GM19397 (cell line): ENCODE measurements at regions not wholly inside any gene's neighbourhood (a gene's known extent, or its start where the extent isn't known, plus 50 kb on each side); places are given as distances from the start of the nearest gene placed in this dataset.
"Not testable (repeated sequence)": the region's sequence is repeated elsewhere in the genome, so short reads cannot be mapped to it uniquely, and the experiment has no call there.

ENCODE experiments used
- ATAC-seq: cut with Tn5 transposase; IDR thresholded peaks from one replicate; pipeline ENCODE4 v1.9.1; 2021; ENCODE audit warnings: mild to moderate bottlenecking, moderate library complexity; ENCODE audit not compliant: unreplicated experiment

GRCh38 chr19:30097746-30098280, 155.8 kb downstream of the URI1 start:
- ATAC-seq = no peak

- ATAC-seq = no peak
Measured at GRCh38 chr19:30102239-30102638, 160.2 kb downstream of the URI1 start.

DNA sequence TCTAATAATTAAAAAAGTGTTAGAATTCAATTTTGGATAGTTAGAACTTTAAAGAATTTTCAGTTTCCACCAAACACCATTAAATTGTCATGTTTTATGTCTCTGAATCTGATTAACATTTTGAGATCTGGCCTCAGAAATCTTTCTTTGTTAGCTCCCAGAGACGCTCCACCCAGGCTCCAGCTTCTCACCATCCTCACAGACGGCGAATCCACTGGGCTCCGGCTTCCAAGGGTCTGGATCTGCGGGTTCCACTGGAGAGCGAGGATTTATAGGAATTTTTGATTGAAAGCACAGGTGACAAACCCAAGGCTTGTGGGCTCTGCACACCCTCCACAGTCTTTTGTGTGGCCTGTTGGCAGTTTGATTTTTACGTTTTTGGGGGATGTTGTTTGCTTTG, 160.6 kb downstream of the URI1 start:
- no peak for ATAC-seq

DNA sequence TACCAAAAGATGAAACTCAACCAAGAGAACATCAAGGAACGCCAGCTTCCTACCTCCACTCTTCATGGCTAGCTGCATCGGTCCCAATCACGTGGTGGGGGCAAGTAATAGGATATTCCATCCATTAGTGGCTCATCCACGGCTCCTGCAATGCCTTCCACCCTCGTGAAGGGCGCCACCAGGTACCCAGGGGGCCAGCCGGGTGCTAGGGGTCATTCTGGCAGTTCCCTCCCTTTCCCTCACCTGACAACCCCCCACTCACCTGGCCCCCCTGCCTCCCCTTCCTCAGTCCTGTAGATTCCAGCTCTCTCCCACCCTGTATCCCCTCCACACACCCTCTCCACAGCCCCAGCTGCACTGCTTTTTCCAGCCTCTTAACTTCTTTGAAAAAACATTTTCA, 161.9 kb downstream of the URI1 start:
- no peak for ATAC-seq

- ATAC-seq = no peak
Measured at GRCh38 chr19:30105316-30105715, 163.3 kb downstream of the URI1 start.

GRCh38 chr19:30105727-30106126, 163.7 kb downstream of the URI1 start:
- ATAC-seq = no peak

GRCh38 chr19:30106417-30107095, 164.5 kb downstream of the URI1 start:
- ATAC-seq = no peak

- ATAC-seq = no peak
Measured at GRCh38 chr19:30107251-30107650, 165.2 kb downstream of the URI1 start.

- no peak for ATAC-seq
Measured at GRCh38 chr19:30109565-30109964, 167.5 kb downstream of the URI1 start.

DNA sequence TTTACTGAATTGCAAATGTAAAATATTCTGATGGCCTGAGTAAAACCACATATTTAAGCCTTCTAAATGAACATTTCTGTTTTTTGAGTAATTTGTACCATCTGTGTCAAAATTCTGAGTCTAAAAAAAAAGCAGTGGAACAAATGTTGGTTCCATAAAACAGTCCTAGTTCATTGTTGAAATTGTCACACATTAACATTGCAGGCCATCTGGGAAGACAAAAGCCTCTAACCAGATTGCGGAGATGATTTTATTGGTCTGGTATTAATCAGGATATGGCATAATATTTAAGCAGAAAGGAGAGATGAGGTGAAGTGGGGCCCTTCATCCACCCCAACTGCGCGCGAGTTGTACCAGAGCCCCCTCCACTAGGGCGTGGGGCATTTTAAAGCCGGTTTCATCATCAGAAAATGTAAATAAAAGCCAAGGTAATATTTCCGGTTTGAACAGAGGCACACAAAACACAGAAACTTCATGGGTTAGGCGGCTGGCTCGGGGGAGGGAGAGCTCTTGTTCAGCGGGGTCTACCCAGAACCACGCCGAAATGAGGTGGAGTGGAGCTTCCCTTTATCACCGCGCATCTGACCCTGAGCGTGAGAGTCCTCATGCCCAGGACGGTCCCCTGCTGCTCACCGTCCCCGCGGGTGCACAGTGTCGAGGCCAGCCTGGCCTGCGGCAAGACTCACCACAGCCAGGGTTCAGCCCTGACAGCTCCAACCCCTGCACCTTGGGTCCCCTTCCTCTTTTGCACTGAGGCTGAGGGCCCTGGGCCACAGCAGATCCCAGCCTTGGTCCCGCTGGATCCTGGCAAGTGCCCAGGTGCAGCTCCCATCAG, 169.2 kb downstream of the URI1 start:
- ATAC-seq = no peak

DNA sequence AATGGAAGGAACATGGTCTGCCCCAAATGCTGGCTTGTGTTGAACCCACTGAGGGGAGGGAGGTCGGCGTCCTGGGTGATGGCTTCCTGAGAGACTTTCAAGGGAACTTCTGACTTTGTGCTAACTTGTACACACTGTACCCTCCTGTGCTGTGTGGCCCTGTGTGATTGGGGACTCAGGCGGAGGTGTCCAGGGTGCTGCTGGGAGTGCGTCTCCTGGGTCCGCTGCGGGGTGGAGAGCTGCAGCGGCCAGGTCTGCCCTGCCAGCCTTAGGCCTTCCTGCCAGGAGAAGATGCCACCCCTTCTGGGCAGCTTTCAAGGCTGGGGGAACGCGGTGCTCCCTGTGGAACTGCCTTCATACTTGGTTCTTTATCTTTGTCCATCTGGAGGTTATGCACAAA, 170.1 kb downstream of the URI1 start:
- ATAC-seq = no peak

GRCh38 chr19:30112666-30113065, 170.6 kb downstream of the URI1 start:
- ATAC-seq = no peak

GRCh38 chr19:30113186-30113585, 171.1 kb downstream of the URI1 start:
- no peak for ATAC-seq

DNA sequence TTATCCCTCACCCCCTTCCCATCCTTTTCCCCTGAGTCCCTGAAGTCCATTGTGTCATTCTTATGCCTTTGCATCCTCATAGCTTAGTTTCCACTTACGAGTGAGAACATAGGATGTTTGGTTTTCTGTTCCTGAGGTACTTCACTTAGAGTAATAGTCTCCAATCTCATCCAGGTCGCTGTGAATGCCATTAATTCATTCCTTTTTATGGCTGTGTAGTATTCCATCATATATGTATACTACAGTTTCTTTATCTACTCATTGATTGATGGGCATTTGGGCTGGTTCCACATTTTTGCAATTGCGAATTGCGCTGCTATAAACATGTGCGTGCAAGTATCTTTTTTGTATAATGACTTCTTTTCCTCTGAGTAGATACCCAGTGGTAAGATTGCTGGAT, 172.1 kb downstream of the URI1 start:
- not testable (repeated sequence) for ATAC-seq

DNA sequence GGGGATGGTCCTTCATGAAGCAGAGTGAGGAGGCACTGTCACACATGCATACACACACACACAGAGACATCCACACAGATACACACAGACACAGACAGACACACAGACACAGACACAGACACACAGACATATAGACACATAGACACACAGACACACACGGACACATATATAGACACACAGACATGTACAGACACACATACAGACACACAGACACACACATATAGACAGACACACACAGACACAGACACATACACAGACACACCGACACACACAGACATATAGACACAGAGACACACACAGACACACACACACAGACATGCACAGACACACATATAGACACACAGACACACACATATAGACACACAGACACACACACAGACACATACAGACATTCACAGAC, 173.9 kb downstream of the URI1 start:
- no peak for ATAC-seq

- ATAC-seq = no peak
Measured at GRCh38 chr19:30116530-30116929, 174.5 kb downstream of the URI1 start.

GRCh38 chr19:30116984-30117555, 175.0 kb downstream of the URI1 start:
- ATAC-seq = no peak

GRCh38 chr19:30117636-30118145, 175.7 kb downstream of the URI1 start:
- ATAC-seq = no peak

GRCh38 chr19:30118221-30118620, 176.2 kb downstream of the URI1 start:
- no peak for ATAC-seq

DNA sequence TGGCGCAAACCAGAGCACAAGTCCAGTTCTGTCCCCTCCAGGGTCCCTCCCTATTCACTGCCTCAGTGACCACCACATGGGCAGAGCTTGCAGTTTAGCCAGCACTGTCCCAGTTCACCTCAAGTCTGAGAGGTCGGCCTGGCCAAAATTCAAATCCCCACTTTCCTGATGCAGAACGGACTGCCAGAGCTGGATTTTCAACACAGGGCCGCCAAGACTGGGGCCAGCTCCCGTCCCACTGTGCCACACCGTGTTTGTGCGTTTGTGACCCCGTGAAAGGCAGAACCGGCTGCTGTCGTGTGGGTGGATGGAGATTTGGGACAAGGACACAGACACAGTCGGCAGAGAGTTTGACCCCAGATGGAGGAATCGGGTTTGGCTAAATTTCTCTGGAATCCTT, 176.7 kb downstream of the URI1 start:
- no peak for ATAC-seq

GRCh38 chr19:30119180-30119908, 177.3 kb downstream of the URI1 start:
- ATAC-seq = no peak
